ENCODE measurements at regions not wholly inside any gene's neighbourhood (a gene's known extent, or its start where the extent isn't known, plus 50 kb on each side); places are given as distances from the start of the nearest gene placed in this dataset.

DNA sequence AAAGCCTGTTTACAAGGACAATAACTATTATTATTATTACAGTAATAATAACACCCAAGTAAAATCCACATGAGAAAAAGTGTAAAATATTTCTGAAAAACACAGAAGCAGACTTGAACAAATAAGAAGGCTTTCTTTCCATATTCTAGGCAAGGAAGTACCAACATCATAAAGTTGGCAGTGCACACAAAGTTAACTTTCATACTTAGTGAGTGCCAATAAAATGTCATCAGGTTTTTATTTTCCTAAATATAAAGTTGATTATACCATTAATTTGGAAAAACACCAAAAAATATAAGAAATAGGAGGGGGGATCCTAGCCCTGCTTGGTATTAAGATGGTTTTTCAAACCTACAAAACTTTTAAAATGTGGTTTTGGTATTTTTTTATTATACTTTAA is 161.4 kb downstream of the PRELID2 start:
- no peaks in the 10 kb centered on the region for H3K27me3 Mint-ChIP-seq (ENCODE audit: unreplicated experiment)
- DNase-seq: no peak
- H3K4me3 Mint-ChIP-seq (ENCODE audit: low read depth, unreplicated experiment): no peak overlapping the region
- H3K9me3 Mint-ChIP-seq (ENCODE audit: low read depth, unreplicated experiment): no peaks in the 10 kb centered on the region
- H3K36me3 Mint-ChIP-seq (ENCODE audit: insufficient read depth, unreplicated experiment): no peaks in the 10 kb centered on the region
- TF ChIP-seq, protein P1, sequence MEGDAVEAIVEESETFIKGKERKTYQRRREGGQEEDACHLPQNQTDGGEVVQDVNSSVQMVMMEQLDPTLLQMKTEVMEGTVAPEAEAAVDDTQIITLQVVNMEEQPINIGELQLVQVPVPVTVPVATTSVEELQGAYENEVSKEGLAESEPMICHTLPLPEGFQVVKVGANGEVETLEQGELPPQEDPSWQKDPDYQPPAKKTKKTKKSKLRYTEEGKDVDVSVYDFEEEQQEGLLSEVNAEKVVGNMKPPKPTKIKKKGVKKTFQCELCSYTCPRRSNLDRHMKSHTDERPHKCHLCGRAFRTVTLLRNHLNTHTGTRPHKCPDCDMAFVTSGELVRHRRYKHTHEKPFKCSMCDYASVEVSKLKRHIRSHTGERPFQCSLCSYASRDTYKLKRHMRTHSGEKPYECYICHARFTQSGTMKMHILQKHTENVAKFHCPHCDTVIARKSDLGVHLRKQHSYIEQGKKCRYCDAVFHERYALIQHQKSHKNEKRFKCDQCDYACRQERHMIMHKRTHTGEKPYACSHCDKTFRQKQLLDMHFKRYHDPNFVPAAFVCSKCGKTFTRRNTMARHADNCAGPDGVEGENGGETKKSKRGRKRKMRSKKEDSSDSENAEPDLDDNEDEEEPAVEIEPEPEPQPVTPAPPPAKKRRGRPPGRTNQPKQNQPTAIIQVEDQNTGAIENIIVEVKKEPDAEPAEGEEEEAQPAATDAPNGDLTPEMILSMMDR (IDR thresholded peaks at IDR 0.05; ENCODE audit: unreplicated experiment): no peak
- no TSS peak for BruUV-seq (replicated peaks)
- CTCF ChIA-PET: no interaction called here
- intact Hi-C loops (cut with micrococcal nuclease; ENCODE audit: unreplicated experiment): loop anchor here (10.0 kb wide), 1 partner anchor 419 kb away; no protein-coding TSS in a partner anchor
- H3K27ac Mint-ChIP-seq (ENCODE audit: unreplicated experiment): no peak overlapping the region
- H3K4me1 Mint-ChIP-seq (ENCODE audit: low read depth, unreplicated experiment): peaks cover 12% of the 10 kb centered on the region

DNA sequence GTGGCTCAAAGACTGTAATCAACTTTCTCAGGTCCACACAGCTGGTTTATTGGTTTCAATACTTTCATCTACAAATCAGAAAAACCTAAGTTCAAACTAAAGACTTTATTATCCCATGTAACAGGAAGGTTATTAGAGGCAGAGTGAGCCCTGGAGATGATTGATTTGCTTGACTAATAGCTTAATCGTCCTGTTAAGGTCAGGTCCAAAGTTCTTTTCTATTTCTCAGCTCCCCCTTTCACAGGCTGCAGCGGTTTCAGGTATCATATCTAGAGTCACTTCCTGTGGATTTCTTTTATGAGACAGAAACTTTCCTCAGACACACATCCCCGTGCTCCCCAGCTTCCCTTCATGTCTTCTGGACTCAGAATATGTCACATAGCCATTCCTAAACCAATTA is 166.4 kb downstream of the PRELID2 start:
- TF ChIP-seq, protein P1 (IDR thresholded peaks at IDR 0.05; ENCODE audit: unreplicated experiment): no peak
- CTCF ChIA-PET: interaction anchor here (1.0 kb wide), 1 partner anchor 13 kb away, joined by 3 read pairs; no protein-coding TSS in a partner anchor
- Mint-ChIP-seq H3K4me3 (ENCODE audit: low read depth, unreplicated experiment) (no peak overlapping the region), H3K27ac (ENCODE audit: unreplicated experiment) (no peak overlapping the region), H3K4me1 (ENCODE audit: low read depth, unreplicated experiment) (peaks cover 26% of the 10 kb centered on the region), H3K36me3 (ENCODE audit: insufficient read depth, unreplicated experiment) (no peaks in the 10 kb centered on the region), H3K27me3 (ENCODE audit: unreplicated experiment) (no peaks in the 10 kb centered on the region), H3K9me3 (ENCODE audit: low read depth, unreplicated experiment) (no peaks in the 10 kb centered on the region)
- DNase-seq: peak; percentile 20
- no TSS peak for BruUV-seq (replicated peaks)
- intact Hi-C loops (cut with micrococcal nuclease; ENCODE audit: unreplicated experiment): loop anchor here (1.0 to 5.0 kb wide), 3 partner anchors 81 to 120 kb away; no protein-coding TSS in a partner anchor

DNA sequence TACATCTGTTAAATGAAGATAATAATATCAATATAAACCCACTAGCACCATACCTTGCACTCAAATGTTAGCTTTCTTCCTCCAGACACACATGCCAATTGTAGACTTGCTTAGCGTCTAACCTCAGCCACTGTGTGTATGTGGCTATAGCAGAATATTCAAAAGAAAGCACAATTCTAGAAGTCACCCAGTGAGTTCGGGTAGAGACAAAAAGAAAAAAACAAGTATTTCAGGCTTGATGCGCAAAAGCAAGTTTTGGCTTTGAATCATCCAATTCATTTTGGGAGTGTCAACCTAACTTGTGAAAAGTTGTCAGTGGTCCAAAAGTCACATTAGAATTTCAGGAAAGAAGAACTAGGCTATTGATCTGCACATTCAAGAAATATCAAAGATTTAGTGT is 167.4 kb downstream of the PRELID2 start:
- Mint-ChIP-seq H3K4me3 (ENCODE audit: low read depth, unreplicated experiment) (no peak overlapping the region), H3K27ac (ENCODE audit: unreplicated experiment) (no peak overlapping the region), H3K36me3 (ENCODE audit: insufficient read depth, unreplicated experiment) (no peaks in the 10 kb centered on the region), H3K27me3 (ENCODE audit: unreplicated experiment) (no peaks in the 10 kb centered on the region), H3K9me3 (ENCODE audit: low read depth, unreplicated experiment) (no peaks in the 10 kb centered on the region), H3K4me1 (ENCODE audit: low read depth, unreplicated experiment) (peaks cover 26% of the 10 kb centered on the region)
- no TSS peak for BruUV-seq (replicated peaks)
- intact Hi-C loops (cut with micrococcal nuclease; ENCODE audit: unreplicated experiment): loop anchor here (1.0 to 5.0 kb wide), 3 partner anchors 80 to 119 kb away; no protein-coding TSS in a partner anchor
- CTCF ChIA-PET: interaction anchor here (0.7 kb wide), 1 partner anchor 259 kb away, joined by 3 read pairs; no protein-coding TSS in a partner anchor
- TF ChIP-seq, protein P1 (IDR thresholded peaks at IDR 0.05; ENCODE audit: unreplicated experiment): no peak
- no peak for DNase-seq

DNA sequence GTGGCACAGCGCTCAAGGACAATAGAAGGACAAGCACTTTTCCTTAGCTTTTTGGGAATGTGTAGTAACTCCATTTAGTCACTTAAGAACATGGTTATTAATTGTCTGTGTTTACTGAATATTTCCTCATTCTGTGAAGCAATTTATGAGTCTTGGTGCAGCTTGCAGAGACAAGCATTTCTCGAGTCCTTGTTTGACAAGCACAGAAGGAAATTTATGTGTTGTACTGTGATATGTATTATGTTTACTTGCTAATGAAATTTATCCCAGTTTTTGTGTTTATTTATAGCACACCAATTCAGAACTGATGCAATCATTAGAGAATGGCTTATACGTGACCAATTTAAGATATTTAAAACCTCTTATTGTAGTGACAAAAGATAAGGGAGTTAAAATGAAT is 168.6 kb downstream of the PRELID2 start:
- Mint-ChIP-seq H3K9me3 (ENCODE audit: low read depth, unreplicated experiment) (no peaks in the 10 kb centered on the region), H3K36me3 (ENCODE audit: insufficient read depth, unreplicated experiment) (no peaks in the 10 kb centered on the region), H3K27ac (ENCODE audit: unreplicated experiment) (no peak overlapping the region), H3K4me3 (ENCODE audit: low read depth, unreplicated experiment) (no peak overlapping the region), H3K4me1 (ENCODE audit: low read depth, unreplicated experiment) (peaks cover 26% of the 10 kb centered on the region), H3K27me3 (ENCODE audit: unreplicated experiment) (no peaks in the 10 kb centered on the region)
- TF ChIP-seq, protein P1 (IDR thresholded peaks at IDR 0.05; ENCODE audit: unreplicated experiment): no peak
- CTCF ChIA-PET: no interaction called here
- intact Hi-C loops (cut with micrococcal nuclease; ENCODE audit: unreplicated experiment): loop anchor here (5.0 kb wide), 1 partner anchor 79 kb away; no protein-coding TSS in a partner anchor
- DNase-seq: no peak
- no TSS peak for BruUV-seq (replicated peaks)
